ENCODE measurements at regions not wholly inside any gene's neighbourhood (a gene's known extent, or its start where the extent isn't known, plus 50 kb on each side); places are given as distances from the start of the nearest gene placed in this dataset.

DNA sequence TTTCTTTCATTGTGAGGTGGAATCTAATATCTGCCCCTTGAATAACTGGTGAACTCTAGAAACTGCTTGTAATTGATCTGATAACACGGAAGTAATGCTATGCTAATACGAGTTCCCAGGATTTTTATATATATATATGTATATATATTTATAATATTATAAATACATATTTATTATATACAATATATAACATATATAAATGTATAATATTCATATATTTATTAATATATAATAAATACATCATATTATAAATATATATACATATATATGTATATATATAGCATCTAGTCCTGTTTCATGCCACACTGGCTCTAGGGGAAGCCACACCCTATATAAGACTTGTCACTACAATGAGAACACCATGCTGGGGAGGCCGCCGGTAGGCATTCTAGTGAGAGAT is 156.7 kb upstream of the CDH19 start:
- no peaks in the 10 kb centered on the region for H3K36me3 ChIP-seq (replicated peaks; ENCODE audit: insufficient read depth, low read depth)
- no peaks in the 10 kb centered on the region for H3K27me3 ChIP-seq
- no peak overlapping the region for H3K4me3 ChIP-seq
- H2AFZ ChIP-seq: no peak overlapping the region
- 97% methylated on average over 4 of the region's 4 CpGs for WGBS (ENCODE audit: low lambda C conversion rate, missing lambda C conversion rate)
- no peak overlapping the region for H3K27ac ChIP-seq
- no peaks in the 10 kb centered on the region for H3K79me2 ChIP-seq
- H3K4me2 ChIP-seq: no peak overlapping the region
- TF ChIP-seq, protein P1, sequence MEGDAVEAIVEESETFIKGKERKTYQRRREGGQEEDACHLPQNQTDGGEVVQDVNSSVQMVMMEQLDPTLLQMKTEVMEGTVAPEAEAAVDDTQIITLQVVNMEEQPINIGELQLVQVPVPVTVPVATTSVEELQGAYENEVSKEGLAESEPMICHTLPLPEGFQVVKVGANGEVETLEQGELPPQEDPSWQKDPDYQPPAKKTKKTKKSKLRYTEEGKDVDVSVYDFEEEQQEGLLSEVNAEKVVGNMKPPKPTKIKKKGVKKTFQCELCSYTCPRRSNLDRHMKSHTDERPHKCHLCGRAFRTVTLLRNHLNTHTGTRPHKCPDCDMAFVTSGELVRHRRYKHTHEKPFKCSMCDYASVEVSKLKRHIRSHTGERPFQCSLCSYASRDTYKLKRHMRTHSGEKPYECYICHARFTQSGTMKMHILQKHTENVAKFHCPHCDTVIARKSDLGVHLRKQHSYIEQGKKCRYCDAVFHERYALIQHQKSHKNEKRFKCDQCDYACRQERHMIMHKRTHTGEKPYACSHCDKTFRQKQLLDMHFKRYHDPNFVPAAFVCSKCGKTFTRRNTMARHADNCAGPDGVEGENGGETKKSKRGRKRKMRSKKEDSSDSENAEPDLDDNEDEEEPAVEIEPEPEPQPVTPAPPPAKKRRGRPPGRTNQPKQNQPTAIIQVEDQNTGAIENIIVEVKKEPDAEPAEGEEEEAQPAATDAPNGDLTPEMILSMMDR (IDR thresholded peaks at IDR 0.05; ENCODE audit: poor library complexity): no peak
- TF ChIP-seq EZH2phosphoT487 (IDR thresholded peaks at IDR 0.05; ENCODE audit: low read depth, severe bottlenecking, unreplicated experiment) (no peak), EZH2 (IDR thresholded peaks at IDR 0.05; ENCODE audit: borderline replicate concordance) (no peak)
- H3K9me3 ChIP-seq (ENCODE audit: low read depth): no peaks in the 10 kb centered on the region
- H3K4me1 ChIP-seq (ENCODE audit: insufficient read depth): no peaks in the 10 kb centered on the region
- no peaks in the 10 kb centered on the region for H3K9me2 ChIP-seq (replicated peaks; ENCODE audit: insufficient read depth)
- no peak for DNase-seq (ENCODE audit: low spot score)
- no peaks in the 10 kb centered on the region for H4K20me1 ChIP-seq (ENCODE audit: insufficient read depth, poor library complexity, severe bottlenecking)

DNA sequence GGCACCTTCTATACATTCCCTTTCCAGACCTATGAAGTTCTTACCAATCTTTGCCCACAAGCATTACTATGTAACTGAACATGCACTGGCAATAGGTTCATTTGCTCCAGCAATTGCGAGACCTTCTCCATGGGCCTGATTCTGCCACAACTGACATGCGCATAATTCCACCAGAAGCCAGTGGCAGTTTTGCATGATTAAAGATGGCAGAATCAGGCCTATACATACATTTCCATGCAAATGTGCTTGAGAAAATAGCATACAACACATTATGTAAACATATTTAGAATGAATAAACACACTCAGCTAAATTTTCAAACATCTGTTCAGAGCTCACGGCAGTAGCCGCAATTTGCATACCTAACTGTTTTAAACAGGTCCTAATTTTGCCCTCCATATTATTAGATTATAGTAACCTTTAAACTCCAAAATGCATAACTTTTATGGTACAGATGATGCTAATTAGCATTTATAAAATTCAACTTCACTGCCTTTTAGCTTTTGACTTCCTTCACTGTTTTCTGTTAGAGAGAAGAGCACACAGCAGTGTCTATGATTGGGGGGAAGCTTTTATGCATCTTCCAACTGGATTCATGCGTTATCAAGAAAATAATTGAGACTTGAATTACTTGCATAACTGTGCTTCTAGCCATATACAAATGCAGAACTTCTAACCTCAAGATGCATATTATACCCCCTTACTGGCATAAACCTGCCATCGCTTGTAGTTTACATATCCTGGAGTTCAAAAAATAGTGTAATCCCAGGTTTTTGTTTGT is 155.3 kb upstream of the CDH19 start:
- Histone ChIP-seq H3K4me2 (no peak overlapping the region), H3K9me2 (replicated peaks; ENCODE audit: insufficient read depth) (no peaks in the 10 kb centered on the region), H3K27me3 (no peaks in the 10 kb centered on the region), H3K9me3 (ENCODE audit: low read depth) (no peaks in the 10 kb centered on the region), H3K4me3 (no peak overlapping the region), H2AFZ (no peak overlapping the region), H3K79me2 (no peaks in the 10 kb centered on the region), H4K20me1 (ENCODE audit: insufficient read depth, poor library complexity, severe bottlenecking) (no peaks in the 10 kb centered on the region), H3K27ac (no peak overlapping the region), H3K36me3 (replicated peaks; ENCODE audit: insufficient read depth, low read depth) (no peaks in the 10 kb centered on the region), H3K4me1 (ENCODE audit: insufficient read depth) (no peaks in the 10 kb centered on the region)
- WGBS (ENCODE audit: low lambda C conversion rate, missing lambda C conversion rate): 85% methylated on average over 6 of the region's 6 CpGs
- DNase-seq (ENCODE audit: low spot score): no peak
- TF ChIP-seq, protein P1 (IDR thresholded peaks at IDR 0.05; ENCODE audit: poor library complexity): no peak
- TF ChIP-seq EZH2phosphoT487 (IDR thresholded peaks at IDR 0.05; ENCODE audit: low read depth, severe bottlenecking, unreplicated experiment) (no peak), EZH2 (IDR thresholded peaks at IDR 0.05; ENCODE audit: borderline replicate concordance) (no peak)

DNA sequence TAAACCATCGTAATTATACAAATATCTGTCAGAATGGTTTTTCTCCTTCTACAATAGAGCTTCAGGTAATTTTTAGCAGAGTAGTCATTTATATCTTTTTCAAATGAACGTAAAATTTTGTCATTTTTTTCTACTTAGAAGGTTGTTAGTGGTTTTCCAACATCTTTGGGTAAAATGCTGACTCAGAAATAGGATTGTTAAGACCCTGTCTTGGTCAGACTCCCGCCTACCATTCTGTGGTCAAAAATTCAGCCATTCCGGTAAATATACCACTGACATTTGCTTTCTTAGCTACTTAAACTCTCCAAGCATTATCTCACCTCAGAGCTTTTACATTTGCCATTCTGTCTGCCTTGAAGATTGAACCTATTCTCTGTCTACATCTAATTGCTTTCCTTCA is 154.1 kb upstream of the CDH19 start:
- DNase-seq (ENCODE audit: low spot score): no peak
- Histone ChIP-seq H3K9me2 (replicated peaks; ENCODE audit: insufficient read depth) (no peaks in the 10 kb centered on the region), H3K4me3 (no peak overlapping the region), H3K36me3 (replicated peaks; ENCODE audit: insufficient read depth, low read depth) (no peaks in the 10 kb centered on the region), H3K27me3 (no peaks in the 10 kb centered on the region), H2AFZ (no peak overlapping the region), H4K20me1 (ENCODE audit: insufficient read depth, poor library complexity, severe bottlenecking) (no peaks in the 10 kb centered on the region), H3K27ac (no peak overlapping the region), H3K4me2 (no peak overlapping the region), H3K9me3 (ENCODE audit: low read depth) (no peaks in the 10 kb centered on the region), H3K4me1 (ENCODE audit: insufficient read depth) (no peaks in the 10 kb centered on the region), H3K79me2 (no peaks in the 10 kb centered on the region)
- TF ChIP-seq, protein P1 (IDR thresholded peaks at IDR 0.05; ENCODE audit: poor library complexity): no peak
- TF ChIP-seq EZH2phosphoT487 (IDR thresholded peaks at IDR 0.05; ENCODE audit: low read depth, severe bottlenecking, unreplicated experiment): no peak
- TF ChIP-seq EZH2 (IDR thresholded peaks at IDR 0.05; ENCODE audit: borderline replicate concordance): no peak
- WGBS (ENCODE audit: low lambda C conversion rate, missing lambda C conversion rate): 88% methylated on average over 4 of the region's 4 CpGs

All from hepatocyte (in vitro differentiated cells).